ENCODE measurements at regions not wholly inside any gene's neighbourhood (a gene's known extent, or its start where the extent isn't known, plus 50 kb on each side); places are given as distances from the start of the nearest gene placed in this dataset.

DNA sequence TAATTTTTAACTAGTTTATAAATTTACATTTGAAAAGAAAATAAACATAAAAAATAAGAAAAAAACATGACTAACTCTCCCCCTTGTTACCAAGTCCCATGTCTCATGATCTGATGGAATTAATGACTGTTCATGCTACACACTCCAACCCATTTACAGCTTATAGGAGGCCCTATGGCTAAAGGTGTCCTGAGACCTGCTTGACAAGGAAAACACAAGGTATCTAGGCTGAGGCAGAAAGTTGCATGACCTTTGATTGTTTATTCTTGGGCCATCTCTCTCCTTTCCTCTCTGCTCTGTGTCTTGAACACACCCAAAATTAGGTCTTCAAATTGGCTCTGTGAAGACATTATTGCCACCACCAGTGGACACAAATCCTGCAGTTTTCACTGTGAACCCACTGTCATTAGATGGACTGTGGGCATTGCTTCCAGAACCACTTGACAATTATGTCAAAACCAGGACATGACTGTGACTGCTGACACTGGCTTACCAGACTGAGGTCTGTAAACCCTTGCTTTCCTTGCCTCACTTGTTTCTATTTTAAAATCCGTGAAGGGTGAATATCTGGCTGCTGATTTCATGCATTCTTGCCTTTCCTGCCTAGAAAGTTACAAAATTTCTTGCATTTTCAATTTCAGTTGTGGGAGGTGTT is 386.5 kb upstream of the SPRY2 start:
- no peak for TF ChIP-seq EZH2 (IDR thresholded peaks at IDR 0.05)
- no peak for TF ChIP-seq FOXP2 (optimal IDR thresholded peaks at IDR 0.05; ENCODE audit: control extremely low read depth, extremely low read length, insufficient read depth)
- TF ChIP-seq POLR2AphosphoS5 (IDR thresholded peaks at IDR 0.05; ENCODE audit: borderline replicate concordance, low read depth, low read length) = no peak

Measured in SK-N-MC (cell line).